NCI-H128 (cell line): ENCODE measurements at regions not wholly inside any gene's neighbourhood (a gene's known extent, or its start where the extent isn't known, plus 50 kb on each side); places are given as distances from the start of the nearest gene placed in this dataset.

Experiments used
- DNase-seq: peaks from one replicate; lab custom pipeline; 2025; ENCODE audit not compliant: unreplicated experiment; lab: John Stamatoyannopoulos, UW

DNA sequence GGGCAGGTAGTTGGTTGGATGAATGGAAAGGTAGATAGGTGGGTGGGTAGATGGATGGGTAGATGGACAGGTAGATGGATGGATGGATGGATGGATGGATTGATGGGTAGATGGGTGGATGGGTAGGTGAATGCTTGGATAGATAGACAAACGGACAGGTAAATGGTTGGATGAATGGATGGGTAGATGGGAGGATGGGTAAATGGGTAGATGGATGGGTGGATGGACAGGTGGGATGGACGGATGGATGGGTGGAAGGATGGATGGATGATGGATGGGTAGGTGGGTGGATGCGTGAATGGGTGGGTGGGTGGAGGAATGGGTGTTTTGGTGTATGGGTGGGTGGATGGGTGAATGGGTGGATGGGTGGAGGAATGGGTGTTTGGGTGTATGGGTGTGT, 50.1 kb upstream of the ASAP2 start:
- no peak for DNase-seq

DNA sequence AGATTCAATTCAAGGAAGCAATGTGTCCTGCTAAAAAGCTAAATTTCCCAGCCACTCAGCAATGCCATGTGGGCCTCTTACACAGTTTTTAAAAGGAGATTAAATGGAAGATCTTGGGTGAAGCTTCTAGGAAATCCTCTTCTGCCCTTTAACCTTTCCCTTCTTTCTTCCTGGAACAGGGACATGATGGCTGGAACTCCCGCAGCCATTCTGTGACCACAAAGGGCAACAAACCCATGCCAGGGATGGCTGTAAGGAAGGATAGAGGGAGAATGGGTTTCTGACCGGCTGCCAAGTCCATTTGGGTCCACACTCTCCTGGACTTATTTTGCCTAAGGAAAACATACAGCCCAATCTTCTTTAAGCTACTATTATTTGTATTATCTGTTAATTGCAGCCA, 52.6 kb upstream of the ASAP2 start:
- DNase-seq: no peak

DNA sequence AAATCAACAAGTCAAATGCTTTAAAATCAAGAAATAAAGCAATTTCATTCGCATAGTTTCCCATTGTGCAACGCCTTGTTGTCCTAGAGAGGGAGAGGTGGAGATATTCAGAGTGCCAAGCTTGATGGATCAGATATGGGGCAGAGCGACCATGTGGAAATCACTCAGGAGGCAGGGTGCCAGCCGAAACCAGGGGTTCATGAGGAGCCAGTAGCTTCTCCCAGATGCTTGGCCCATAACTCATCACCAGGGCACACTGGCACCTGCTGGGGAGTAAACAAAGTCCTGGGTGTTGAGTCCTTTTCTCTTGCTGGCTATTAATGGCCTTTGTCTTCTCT, 53.0 kb upstream of the ASAP2 start:
- no peak for DNase-seq

DNA sequence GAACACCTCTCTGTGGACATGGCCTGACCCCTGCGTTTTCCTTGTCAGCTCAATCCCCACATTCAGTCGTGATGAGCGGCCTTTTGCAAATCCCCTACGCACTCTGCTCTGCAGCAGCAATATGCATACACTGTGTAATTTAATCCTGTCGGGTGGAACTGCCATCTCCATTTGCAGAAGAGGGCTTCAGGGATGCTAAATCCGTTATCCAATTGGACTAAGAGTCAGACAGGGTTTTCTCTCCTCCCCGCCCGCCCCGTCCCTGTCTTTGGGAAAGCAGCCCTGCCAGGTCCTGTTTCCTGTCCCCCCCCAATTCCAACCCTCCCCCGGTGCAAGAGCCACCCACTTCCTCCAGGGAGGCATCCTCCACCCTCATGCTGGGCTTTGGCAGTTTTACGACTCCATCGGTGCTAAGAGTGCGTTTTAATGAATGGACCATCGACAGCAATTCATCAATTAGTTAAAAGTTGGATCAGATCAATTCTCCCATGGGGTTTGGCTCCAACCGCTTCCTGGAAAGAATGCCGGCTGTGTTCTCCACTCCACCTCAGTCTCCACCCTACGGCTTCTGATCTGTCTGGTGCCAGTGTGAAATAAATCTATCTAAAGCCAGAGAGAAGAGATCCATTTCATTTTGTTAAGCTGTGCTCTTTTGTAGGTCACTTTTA, 53.5 kb upstream of the ASAP2 start:
- DNase-seq: no peak

DNA sequence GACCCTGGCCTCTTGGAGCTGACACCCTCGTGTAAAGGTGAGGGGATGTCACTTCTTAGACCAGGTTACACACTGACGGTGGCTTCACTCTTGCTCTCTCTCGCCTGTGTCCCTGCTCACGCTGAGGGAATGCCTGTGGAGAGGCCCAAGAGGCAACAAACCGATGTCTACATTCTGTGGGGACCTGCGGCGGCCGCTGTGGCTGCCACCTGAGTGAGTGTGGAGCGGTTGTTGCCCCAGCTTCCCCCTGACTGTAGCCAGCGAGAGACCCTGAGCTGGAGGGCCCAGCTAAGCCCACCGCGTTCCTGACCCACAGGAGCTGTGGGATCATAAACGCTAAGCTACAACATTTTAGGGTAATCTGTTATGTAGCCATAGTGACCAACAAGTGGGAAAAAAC, 55.7 kb upstream of the ASAP2 start:
- no peak for DNase-seq

DNA sequence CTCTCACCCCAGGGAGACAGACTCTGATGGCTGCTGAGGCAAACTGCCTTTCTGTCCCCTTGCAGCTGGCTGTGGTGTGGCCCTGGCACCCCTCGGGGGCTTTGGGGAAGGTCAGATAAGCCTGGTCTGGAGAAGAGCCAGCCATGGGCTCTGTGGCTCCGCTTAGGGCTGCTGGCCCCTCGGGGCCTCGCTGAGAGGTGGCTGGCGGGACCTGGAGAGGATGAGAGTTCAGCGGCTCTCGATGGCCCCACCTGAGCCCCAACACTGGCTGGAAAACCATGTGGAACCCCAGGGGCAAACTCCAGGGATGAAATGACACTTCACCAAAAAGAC, 56.1 kb upstream of the ASAP2 start:
- DNase-seq: no peak

DNA sequence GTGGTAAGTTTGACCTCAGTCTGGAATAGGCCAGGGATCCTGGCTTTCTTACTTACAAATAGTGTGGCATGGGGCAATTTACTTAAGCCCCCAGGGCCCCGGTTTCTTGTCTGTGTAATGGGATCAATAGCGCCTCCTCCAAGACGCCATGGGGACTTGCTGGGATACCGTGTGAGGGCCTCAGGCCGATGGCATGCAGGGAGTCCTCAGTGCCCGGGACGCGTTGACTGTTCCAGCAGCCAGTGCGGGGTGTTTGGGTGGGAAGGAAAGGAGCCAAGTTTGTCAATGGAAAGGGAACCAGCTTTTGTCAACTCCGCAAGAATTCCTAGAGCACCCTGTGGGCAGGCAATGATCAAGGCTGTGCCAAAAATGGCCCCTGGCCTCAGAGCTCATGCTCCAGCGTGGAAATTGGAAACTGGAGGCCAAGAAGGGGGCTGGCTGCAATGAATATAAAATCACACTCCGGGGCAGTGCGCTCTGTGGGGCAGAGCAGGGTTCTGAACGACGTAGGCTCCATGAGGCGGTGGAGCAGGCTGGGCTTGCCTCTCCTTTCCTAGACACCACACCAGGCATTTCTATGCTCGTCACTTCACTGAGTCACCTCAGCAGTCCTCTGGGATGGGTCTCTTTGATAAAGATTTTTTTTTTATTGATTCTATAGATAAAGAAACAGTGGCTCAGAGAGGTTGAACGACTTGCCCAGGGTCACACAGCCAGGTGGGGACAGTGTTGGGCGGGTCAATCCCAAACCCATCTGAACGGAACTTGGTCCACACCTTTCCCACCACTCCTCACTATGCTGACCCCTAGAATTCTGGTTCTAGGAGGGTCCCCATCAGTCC, 56.7 kb upstream of the ASAP2 start:
- DNase-seq: no peak

DNA sequence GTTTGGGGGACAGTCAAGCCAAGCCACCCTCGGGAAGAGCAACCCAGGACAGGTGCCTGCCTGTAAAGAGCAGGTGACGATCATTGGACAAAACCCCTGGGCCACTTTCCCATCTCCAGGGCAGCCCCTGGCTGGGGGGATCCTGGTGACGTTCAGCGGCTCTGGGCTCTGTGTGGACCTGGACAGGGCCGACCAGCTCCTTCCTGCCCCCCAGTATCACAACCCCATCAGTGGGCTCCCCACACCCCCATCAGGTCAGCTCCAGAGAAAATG, 57.3 kb upstream of the ASAP2 start:
- no peak for DNase-seq

DNA sequence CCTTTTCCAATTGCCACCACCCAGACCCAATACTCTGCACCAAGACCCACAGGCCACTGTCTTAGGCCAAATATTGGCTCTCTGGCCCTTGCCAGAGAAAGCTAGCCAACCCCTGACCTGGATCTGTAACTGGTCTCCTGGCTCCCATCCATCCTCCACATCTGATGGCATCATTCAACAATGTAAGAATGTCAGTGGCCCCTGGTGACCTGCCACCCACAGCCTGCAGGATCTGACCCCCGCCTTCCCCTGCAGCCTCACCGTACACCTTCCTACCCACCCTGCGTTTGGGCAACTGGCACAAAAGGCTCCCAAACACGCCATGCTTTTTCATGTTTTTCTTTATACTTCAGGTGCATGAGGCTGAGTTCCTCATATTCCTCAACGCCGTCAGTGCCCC, 60.0 kb upstream of the ASAP2 start:
- DNase-seq: no peak

DNA sequence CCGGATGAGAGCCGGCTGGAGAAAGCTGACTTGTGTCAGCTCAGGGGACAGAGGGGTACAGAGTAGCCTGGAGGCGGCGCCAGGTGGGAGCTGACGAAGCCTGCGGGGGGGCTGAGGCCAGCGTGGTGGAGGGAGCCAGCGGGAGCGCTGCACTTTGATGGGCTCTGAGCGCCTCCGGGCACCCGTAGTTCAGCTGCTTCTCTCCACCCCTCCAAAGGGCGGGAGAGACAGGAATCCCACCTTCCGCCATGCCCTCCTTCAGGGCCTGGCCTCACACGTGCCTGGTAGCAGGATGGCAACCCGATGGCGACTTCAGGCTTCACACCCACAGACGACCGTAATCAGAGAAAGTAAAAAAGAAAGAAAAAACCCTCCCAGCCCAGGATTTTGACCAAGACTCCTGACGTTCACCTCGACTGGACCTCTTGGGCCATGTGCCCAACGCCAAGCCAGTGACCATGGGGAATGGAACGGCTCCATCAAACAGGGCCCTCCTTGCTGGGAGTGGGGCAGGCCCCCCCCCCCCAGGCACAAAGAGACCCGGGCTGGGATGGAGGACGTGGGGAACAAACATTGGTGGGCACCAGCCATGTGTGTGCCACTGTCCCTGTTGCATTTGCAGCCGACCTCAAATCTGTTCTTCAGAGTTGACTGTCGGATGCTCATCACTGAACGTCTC, 60.7 kb upstream of the ASAP2 start:
- DNase-seq: no peak

DNA sequence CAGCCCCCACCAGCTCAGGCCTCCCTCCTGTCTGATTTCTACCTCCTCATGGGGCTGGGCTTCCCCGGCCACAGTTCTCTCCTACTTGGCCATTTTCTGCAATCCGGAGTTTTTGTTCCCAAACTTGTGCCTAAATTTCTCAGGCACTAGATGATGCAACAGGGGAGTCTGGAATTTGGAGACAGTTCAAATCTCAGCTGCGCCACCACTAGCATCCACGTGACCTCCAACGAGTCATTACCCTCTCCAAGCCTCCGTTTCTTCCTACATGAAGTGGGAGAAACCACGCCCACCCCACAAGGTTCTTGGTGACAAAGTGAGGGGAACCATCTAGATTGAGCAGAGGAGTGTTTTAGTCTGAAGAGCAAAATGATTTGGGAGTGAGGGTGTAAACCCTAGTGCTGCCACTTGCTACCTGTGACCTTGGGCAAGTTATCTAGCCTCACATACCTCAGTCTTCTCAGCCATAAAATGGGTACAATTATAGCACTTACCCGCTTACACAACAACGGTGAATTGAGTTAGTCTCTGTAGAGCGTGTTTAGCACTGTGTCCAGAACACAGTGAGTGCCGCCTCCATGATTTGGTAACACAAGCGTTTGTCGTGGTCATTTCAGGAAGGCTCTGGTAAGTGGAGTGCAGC, 61.4 kb upstream of the ASAP2 start:
- no peak for DNase-seq

DNA sequence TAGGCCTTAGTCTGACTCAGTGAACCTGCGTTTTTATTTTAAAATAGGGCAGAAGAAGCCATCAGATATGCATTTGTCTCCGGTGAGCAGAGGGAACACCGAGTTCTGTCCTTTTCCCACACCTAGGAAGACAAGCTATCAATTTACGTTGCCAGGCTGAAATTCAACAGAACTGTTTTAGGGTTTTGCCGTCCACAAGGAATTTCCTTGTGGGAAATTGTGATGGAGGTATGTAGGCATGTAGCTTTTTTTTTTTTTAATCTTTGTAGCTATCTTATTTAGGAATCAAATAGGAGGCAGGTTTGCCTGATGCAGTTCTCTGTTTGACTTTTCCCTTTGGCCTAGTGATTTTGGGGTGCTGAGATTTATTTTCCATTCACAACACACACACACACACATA, 62.0 kb upstream of the ASAP2 start:
- no peak for DNase-seq

DNA sequence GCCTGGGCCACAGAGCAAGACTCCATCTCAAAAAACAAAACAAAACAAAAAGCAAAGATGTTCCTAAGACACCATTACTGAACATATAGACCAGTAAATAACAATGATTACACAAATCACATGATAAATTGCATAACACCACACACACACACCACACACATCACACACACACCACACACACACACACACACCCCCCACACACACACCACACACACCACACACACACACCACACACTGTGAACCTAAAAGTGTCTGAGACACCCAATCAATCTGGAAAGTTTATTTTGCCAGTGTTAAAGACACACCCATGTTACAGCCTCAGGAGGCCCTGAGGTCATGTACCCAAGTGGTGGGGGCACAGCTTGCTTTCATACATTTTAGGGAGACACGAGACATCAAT, 62.6 kb upstream of the ASAP2 start:
- no peak for DNase-seq

DNA sequence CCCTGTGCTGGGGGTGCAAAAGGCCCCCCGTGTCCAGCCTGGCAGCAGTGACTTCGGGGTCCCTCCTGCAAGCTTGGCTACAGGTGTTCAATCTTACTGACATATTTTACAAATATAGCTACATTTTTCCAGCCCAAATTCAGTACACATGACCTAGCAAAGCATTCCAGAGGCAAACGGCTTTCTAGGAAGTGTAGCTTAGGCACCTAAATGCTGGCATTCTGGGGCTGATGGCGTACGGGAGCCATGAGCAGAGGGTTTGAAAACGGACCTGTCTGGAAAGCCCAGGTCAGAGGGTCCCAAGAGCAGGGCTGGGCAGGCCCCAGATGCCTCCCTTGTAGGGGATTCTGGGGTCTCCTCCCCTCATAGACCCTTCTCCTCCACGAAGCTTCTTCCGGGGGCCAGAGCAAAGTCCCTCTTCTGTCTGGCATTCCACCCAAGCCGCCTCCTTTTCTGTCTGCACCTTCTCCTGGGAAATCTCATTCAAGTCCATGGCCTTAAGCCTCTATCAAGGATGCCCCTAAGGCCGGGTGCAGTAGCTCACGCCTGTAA, 63.3 kb upstream of the ASAP2 start:
- DNase-seq: no peak

DNA sequence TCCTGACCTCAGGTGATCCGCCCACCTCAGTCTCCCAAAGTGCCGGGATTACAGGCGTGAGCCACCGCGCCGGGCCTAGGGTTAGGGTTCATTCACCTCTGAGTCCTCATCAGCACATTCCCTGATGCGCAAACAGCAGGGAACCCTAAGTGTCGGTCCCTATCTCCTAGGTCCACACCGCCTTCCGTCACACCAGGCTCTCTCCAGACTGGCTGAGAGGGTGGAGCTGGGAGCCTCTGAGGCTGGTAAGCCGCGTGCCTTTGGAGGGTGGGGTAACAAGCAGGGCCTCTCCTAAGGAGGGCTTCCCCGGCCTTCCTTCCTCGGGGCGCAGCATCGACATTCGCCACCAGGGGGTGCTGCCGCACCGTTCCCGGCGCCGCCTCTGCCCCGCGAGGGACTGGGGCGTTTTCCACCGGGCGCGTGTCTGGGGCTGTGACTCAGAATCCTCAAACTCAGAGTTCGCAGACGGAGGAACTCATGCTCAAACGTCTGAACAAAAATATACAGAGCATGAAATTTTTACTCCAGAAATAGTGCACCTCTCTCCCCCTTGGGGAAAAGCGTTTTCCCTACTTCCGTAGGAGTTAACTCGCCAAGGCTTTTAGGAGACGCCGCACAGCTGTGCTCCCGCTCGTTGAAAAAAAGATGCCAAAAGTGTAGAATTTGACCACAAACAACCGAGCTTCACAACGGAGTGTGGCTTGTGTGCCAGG, 63.9 kb upstream of the ASAP2 start:
- DNase-seq: no peak

DNA sequence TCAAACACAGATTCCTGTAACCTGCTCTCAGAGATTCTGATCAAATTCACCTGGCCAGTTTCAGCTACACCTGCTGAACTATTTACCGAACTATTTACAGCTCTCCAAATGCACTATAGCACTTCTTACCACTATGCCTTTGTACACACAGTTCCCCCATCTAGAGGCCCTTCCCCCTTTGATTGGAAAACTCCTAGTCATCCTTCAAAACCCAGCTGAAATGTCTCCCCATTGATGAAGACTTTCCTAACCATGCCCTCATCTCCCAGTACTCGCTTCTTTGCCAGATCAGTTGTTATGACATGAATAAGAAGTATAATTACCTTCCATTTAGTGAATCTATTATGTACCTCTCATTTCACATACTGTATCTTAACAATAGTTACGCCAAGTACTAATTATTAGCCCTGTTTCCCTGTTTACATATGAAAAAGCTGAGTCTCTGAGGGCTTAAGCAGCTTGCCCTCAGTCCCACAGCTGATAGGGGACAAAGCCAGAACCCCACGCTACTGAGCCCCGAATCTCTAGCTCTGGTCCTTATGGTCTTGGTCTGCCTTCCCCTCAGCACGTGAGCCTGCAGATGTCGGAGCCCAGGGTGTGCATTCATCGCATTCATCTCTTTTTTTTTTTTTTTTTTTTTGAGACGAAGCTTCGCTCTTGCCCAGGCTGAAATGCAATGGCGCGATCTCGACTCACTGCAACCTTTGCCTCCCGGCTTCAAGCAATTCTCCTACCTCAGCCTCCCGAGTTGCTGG, 64.7 kb upstream of the ASAP2 start:
- no peak for DNase-seq

DNA sequence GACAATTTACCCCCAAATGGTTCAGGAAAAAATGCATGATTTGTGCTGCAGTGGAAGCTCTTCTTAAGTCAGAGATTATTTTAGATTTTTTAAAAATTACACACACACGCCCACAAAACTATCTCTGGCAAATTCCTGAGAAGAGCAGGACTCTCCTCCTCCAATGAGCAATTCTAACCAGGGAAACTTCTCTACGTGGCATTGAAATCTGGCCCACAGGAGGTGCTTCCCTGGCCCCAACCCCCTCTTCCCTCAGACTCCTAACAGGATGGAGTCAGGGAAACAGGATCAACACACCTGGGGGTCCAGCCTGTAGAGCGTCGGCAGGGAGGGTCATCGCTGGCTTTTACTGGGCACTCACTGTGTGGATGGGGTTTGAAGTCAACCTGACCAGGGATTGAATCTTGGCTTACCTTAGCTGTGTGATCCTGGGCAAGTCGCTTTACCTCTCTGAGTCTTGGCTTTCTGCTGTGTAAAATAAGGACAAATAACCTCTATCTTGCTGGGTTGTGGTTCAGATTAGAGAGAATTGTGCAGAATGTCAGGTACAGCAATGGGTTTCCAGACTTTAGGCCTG, 65.4 kb upstream of the ASAP2 start:
- no peak for DNase-seq

DNA sequence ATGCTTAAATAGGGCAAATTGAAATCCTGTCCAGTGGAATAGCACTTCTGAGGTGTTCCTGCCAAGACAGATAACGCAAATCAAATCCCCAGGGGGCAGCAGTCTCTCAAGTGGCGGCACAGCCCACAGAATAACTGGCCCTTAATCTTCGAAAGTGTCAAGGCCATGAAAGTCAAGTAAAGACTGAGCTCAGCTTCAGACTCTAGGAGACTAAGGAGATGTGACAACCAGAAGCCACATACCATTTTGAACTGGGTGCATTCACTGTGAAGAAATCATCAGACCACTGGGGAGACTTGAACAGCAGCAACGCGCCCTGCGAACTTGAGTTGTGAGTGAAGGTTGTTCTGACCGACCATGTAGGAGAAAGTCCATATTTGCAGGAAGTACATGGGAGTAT, 66.0 kb upstream of the ASAP2 start:
- DNase-seq: no peak

DNA sequence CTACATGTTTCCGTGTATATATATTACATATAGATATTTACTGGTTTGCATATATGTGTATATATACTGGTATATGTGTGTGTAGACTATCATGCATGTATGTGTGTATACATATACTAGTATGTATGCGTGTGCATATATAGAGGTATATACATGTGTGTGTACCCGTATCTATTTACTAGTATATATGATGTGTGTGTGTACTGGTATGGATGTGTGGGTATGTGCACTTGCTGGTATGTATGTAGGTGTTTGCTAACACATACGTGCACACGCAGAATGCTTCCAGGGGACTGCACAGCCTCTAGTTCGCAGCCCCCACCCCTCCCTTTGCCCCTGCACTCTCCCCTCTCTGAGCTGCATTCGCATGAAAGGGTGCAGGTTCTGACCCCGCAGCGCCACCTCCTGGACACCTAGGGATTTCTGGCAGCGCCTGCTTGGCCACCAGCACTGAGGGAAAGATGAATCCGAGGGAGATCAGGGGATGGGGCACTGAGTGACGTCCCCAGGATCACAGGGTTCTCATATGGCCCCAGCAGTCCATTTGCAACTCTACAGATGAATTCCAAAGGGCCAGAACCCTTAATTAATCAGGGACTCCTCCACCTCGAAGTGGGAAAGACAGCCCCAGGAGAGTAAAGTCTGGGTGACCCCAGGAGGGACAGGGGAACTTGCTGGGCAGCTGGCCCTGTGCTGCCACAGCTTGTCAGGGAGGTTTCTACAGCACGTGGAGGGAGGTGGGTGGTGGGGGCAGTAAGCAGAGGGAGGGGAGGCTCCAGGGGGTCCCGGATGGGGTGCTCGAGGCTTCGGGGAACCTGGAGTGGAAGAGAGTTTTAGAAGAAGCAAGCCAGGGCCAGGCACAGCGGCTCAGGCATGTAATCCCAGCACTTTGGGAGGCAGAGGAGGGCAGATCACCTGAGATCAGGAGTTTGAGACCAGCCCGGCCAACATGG, 66.8 kb upstream of the ASAP2 start:
- DNase-seq: peak; percentile 16
